ENCODE measurements at regions not wholly inside any gene's neighbourhood (a gene's known extent, or its start where the extent isn't known, plus 50 kb on each side); places are given as distances from the start of the nearest gene placed in this dataset.

DNA sequence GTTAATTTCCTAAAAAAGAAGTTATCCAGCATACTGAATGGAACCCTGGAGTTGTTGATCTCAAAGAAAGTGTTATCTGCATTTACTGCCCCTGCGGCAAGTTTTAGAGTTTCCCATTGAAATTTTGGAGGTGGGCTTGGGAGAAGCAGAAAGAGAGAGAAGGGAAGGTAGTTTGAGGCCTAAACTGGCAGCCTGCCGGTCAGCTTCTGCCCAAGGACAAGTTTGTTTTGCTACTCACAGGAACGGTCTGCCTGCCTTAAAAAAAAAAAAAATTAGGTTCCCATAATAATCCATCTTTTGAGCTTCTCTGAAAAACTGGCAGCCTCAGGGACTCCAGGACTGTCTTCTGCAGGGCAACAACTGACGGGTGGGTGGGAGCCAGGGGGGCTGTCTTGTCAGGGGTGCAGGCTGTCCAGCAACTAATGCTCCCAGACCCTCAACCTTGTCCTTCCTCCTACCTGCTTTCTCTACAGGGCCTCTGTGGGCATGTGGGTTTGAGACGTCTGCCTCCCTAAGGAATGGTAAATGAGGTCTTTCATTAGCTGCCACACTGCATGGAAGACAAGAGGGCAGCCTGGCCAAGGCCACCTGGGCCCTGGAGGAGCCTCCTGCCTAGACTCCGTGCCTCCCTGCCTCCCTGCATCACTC, 176.1 kb upstream of the KCNG1 start:
- no peak for TF ChIP-seq POLR2AphosphoS5 (IDR thresholded peaks at IDR 0.05; ENCODE audit: low read depth, low read length)
- TF ChIP-seq POLR2A (IDR thresholded peaks at IDR 0.05; ENCODE audit: low read depth, low read length): no peak
